ENCODE measurements at regions not wholly inside any gene's neighbourhood (a gene's known extent, or its start where the extent isn't known, plus 50 kb on each side); places are given as distances from the start of the nearest gene placed in this dataset.

DNA sequence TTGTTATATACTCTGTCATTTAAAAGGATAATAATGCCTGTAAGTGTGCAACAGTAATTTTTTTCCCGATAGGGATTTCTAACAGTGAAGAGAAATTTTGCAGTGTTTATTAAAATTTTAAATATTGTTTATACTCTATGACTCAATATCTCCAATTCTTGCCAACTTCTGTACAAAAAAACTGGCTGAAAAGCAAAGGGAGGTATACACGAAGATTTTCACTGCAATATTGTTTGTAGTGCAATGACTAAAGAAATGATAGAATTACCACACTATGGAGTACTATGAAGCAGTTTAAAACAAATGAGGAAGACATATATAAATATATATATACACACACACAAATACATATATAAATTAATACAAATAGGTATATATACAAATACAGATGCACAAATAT, 187.9 kb upstream of the IL15 start:
- TF ChIP-seq, protein P1, sequence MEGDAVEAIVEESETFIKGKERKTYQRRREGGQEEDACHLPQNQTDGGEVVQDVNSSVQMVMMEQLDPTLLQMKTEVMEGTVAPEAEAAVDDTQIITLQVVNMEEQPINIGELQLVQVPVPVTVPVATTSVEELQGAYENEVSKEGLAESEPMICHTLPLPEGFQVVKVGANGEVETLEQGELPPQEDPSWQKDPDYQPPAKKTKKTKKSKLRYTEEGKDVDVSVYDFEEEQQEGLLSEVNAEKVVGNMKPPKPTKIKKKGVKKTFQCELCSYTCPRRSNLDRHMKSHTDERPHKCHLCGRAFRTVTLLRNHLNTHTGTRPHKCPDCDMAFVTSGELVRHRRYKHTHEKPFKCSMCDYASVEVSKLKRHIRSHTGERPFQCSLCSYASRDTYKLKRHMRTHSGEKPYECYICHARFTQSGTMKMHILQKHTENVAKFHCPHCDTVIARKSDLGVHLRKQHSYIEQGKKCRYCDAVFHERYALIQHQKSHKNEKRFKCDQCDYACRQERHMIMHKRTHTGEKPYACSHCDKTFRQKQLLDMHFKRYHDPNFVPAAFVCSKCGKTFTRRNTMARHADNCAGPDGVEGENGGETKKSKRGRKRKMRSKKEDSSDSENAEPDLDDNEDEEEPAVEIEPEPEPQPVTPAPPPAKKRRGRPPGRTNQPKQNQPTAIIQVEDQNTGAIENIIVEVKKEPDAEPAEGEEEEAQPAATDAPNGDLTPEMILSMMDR (IDR thresholded peaks at IDR 0.05), result no peak
- TF ChIP-seq POLR2AphosphoS5 (IDR thresholded peaks at IDR 0.05) (no peak), POLR2A (IDR thresholded peaks at IDR 0.05; ENCODE audit: low read depth) (no peak), EP300 (IDR thresholded peaks at IDR 0.05) (no peak)
